Heart left ventricle (tissue), 13 donors: ENCODE measurements at regions not wholly inside any gene's neighbourhood (a gene's known extent, or its start where the extent isn't known, plus 50 kb on each side); places are given as distances from the start of the nearest gene placed in this dataset.

Experiments used
- CTCF ChIP-seq, 12 donors: fragments of 200-600 bp; sonication (generic) in 4 of 12; IDR thresholded peaks; one replicate each; pipeline versions ENCODE4 v1.5.0 to v1.8.0; 2018 to 2022; ENCODE audit warnings: antibody characterized with exemption in 12 of 12, mild to moderate bottlenecking in 5 of 12
- POLR2A ChIP-seq, 2 donors: fragments of 450-650 bp; IDR thresholded peaks; one replicate each; pipeline ENCODE4 v1.6.1; 2017; ENCODE audit warnings: antibody characterized with exemption in 2 of 2, mild to moderate bottlenecking in 2 of 2, moderate library complexity in 2 of 2
- donor health status: ischemic (EF 13 %, LVEDD 7.1; RV severe dilation, severe dysfunction).
- donor health status: DM: no; HTN: yes; CAD: no.
- donor health status: DM: no; HTN: no; CAD: no.
- donor health status: ischemic (EF 25% LVEDD 6.9; RV normal size, moderate dysfunction).
- donor health status: ischemic (EF 25% LVEDD 5.7; RV mildly dilated, moderate dysfunction).
- donor health status: ischemic (EF 35%, LVEDD 5.7; RV mildly dilated, moderate dysfunction).
- donor health status: nonischemic (EF 11% LVEDD 7.7; RV severe dilation, severe dysfunction).
- donor health status: DM: yes; HTN: yes; CAD: no.
- donor health status: PGD.
- donor health status: ischemic (EF 29% LVEDD 5.4; RV normal size, mild dysfunction).
- donor health status: nonischemic (EF 23%, LVEDD 6.1; RV moderate dilation, normal function).

DNA sequence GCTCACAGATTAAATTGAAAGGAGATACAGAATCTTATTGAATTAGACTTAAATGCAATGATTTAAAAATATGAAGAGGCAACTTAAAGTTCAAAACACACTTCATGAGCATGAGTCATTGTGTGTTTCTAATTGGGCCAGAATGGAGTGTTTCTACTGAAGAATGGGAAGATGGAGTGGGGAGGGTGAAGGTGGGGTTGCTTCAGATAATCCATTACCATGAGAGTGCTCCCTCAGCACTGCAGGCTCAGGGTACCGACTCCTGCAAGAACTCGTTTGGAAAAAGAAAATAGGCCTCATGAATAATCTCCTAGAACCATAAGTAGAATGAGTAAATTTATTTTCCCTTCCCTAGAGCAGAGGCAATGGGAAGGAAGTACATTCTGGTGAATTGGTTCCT, 372.8 kb downstream of the TOX3 start:
- TF ChIP-seq POLR2A (IDR thresholded peaks at IDR 0.05) (no peak), CTCF (IDR thresholded peaks at IDR 0.05) (no peak)
